ENCODE measurements at regions not wholly inside any gene's neighbourhood (a gene's known extent, or its start where the extent isn't known, plus 50 kb on each side); places are given as distances from the start of the nearest gene placed in this dataset.

DNA sequence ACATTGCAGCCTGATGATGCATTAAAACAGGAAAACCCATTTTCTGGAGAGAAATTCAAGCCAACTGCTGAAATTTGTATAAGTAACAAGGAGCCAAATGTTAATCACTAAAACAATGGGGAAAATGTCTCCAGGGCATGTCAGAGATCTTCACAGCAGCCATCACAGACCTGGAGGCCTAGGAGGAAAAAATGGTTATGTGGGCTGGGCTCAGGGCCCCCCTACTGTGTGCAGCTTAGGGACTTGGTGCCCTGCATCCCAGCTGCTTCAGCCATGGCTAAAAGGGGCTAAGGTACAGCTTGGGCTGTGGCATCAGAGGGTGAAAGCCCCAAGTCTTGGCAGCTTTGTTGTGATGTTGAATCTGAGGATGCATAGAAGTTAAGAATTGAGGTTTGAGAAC lies 479.8 kb downstream of the BCKDHB start:
- TF ChIP-seq, protein P1, sequence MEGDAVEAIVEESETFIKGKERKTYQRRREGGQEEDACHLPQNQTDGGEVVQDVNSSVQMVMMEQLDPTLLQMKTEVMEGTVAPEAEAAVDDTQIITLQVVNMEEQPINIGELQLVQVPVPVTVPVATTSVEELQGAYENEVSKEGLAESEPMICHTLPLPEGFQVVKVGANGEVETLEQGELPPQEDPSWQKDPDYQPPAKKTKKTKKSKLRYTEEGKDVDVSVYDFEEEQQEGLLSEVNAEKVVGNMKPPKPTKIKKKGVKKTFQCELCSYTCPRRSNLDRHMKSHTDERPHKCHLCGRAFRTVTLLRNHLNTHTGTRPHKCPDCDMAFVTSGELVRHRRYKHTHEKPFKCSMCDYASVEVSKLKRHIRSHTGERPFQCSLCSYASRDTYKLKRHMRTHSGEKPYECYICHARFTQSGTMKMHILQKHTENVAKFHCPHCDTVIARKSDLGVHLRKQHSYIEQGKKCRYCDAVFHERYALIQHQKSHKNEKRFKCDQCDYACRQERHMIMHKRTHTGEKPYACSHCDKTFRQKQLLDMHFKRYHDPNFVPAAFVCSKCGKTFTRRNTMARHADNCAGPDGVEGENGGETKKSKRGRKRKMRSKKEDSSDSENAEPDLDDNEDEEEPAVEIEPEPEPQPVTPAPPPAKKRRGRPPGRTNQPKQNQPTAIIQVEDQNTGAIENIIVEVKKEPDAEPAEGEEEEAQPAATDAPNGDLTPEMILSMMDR (IDR thresholded peaks at IDR 0.05; ENCODE audit: poor library complexity, severe bottlenecking) = no peak
- TF ChIP-seq POLR2AphosphoS5 (IDR thresholded peaks at IDR 0.05) (no peak), SMC3 (conservative IDR thresholded peaks at IDR 0.05; ENCODE audit: poor library complexity) (no peak), MXI1 (conservative IDR thresholded peaks at IDR 0.05; ENCODE audit: poor library complexity, severe bottlenecking) (no peak)
